Mesenchymal stem cell (in vitro differentiated cells and primary cell): ENCODE measurements at regions not wholly inside any gene's neighbourhood (a gene's known extent, or its start where the extent isn't known, plus 50 kb on each side); places are given as distances from the start of the nearest gene placed in this dataset.

ENCODE experiments used
- DNase-seq: peaks from one replicate; pipeline ENCODE4 v3.0.0-alpha.2; 2013
- H2AFZ ChIP-seq: one replicate; pipeline ENCODE4 v1.6.1; 2013; ENCODE audit warnings: low read depth, mild to moderate bottlenecking, control low read depth, inconsistent platforms, low read length, moderate library complexity
- H2AK5ac ChIP-seq: 2 replicates; pipeline ENCODE4 v1.6.1; 2013; ENCODE audit warnings: low read length, moderate library complexity, mild to moderate bottlenecking, inconsistent platforms; ENCODE audit not compliant: severe bottlenecking
- H2BK120ac ChIP-seq: one replicate; pipeline ENCODE4 v1.6.1; 2013; ENCODE audit warnings: low read depth, mild to moderate bottlenecking, inconsistent platforms, low read length, moderate library complexity
- H2BK12ac ChIP-seq, 2 experiments: one replicate each; pipeline ENCODE4 v1.6.1; 2013; ENCODE audit warnings: inconsistent platforms in 2 of 2, low read length in 2 of 2, mild to moderate bottlenecking in 2 of 2, moderate library complexity in 2 of 2, control low read depth in 1 of 2
- H2BK15ac ChIP-seq: one replicate; pipeline ENCODE4 v1.6.1; 2013; ENCODE audit warnings: mild to moderate bottlenecking, low read depth, inconsistent platforms; ENCODE audit not compliant: poor library complexity, severe bottlenecking
- H2BK5ac ChIP-seq: 2 replicates; pipeline ENCODE4 v1.6.1; 2013; ENCODE audit warnings: low read depth, mild to moderate bottlenecking, low read length, control low read depth, inconsistent platforms; ENCODE audit not compliant: poor library complexity, severe bottlenecking
- H3K14ac ChIP-seq, 2 experiments: one replicate each; pipeline ENCODE4 v1.6.1; 2013; ENCODE audit warnings: inconsistent platforms in 2 of 2, low read length in 2 of 2, control low read depth in 1 of 2, mild to moderate bottlenecking in 1 of 2, moderate library complexity in 1 of 2
- H3K18ac ChIP-seq, 2 experiments: one replicate each; pipeline ENCODE4 v1.6.1; 2013; ENCODE audit warnings: inconsistent platforms in 2 of 2, low read length in 2 of 2, control low read depth in 1 of 2, low read depth in 1 of 2, mild to moderate bottlenecking in 1 of 2
- H3K23ac ChIP-seq, 2 experiments: one replicate each; pipeline ENCODE4 v1.6.1; 2013; ENCODE audit warnings: inconsistent platforms in 2 of 2, low read length in 2 of 2, mild to moderate bottlenecking in 2 of 2, moderate library complexity in 2 of 2, control low read depth in 1 of 2
- H3K27ac ChIP-seq: 2 replicates; pipeline ENCODE4 v1.5.1; 2013; ENCODE audit warnings: mild to moderate bottlenecking, moderate library complexity, low read length, control low read depth, inconsistent platforms; ENCODE audit not compliant: poor library complexity, severe bottlenecking
- H3K27me3 ChIP-seq, 2 experiments: 2 replicates each; pipeline versions ENCODE4 v1.6.1 to v1.7.0; 2013; ENCODE audit warnings: low read length in 2 of 2, mild to moderate bottlenecking in 2 of 2, moderate library complexity in 2 of 2, control low read depth in 1 of 2, inconsistent platforms in 1 of 2; ENCODE audit not compliant: control insufficient read depth in 1 of 2, insufficient read depth in 1 of 2
- H3K36me3 ChIP-seq, 2 experiments: 2 replicates each; pipeline versions ENCODE4 v1.6.1 to v1.7.0; 2013; ENCODE audit warnings: low read length in 2 of 2, control low read depth in 1 of 2, inconsistent platforms in 1 of 2, low read depth in 1 of 2, mild to moderate bottlenecking in 1 of 2; ENCODE audit not compliant: insufficient read depth in 2 of 2, control insufficient read depth in 1 of 2
- H3K4ac ChIP-seq, 2 experiments: one replicate each; pipeline ENCODE4 v1.6.1; 2013; ENCODE audit warnings: inconsistent platforms in 2 of 2, low read length in 2 of 2, mild to moderate bottlenecking in 2 of 2, moderate library complexity in 2 of 2, control low read depth in 1 of 2, low read depth in 1 of 2
- H3K4me1 ChIP-seq: 2 replicates; pipeline ENCODE4 v1.6.1; 2013; ENCODE audit warnings: low read depth, low read length, control low read depth; ENCODE audit not compliant: control insufficient read depth, insufficient read depth
- H3K4me2 ChIP-seq: 2 replicates; pipeline ENCODE4 v1.6.1; 2013; ENCODE audit warnings: low read length, mild to moderate bottlenecking, inconsistent platforms; ENCODE audit not compliant: poor library complexity, severe bottlenecking
- H3K4me3 ChIP-seq, 2 experiments: 2 replicates each; pipeline versions ENCODE4 v1.5.1 to v1.7.0; 2013; ENCODE audit warnings: low read length in 2 of 2, mild to moderate bottlenecking in 2 of 2, control low read depth in 1 of 2, low read depth in 1 of 2; ENCODE audit not compliant: insufficient read depth in 1 of 2
- H3K79me1 ChIP-seq: replicated peaks from 2 replicates; pipeline ENCODE4 v1.6.1; 2013; ENCODE audit warnings: mild to moderate bottlenecking, control low read depth, low read length, inconsistent platforms; ENCODE audit not compliant: poor library complexity, severe bottlenecking
- H3K9ac ChIP-seq: 2 replicates; pipeline ENCODE4 v1.7.0; 2013; ENCODE audit warnings: mild to moderate bottlenecking, low read length, moderate library complexity
- H3K9me3 ChIP-seq: 2 replicates; pipeline ENCODE4 v1.7.0; 2013; ENCODE audit warnings: mild to moderate bottlenecking, low read length; ENCODE audit not compliant: control insufficient read depth
- H4K8ac ChIP-seq: one replicate; pipeline ENCODE4 v1.6.1; 2013; ENCODE audit warnings: inconsistent platforms, mild to moderate bottlenecking, low read length, moderate library complexity
- H4K91ac ChIP-seq: one replicate; pipeline ENCODE4 v1.6.1; 2013; ENCODE audit warnings: mild to moderate bottlenecking, low read length, inconsistent platforms
- WGBS: methylation state at CpG from one replicate; pipeline ENCODE4 v1.1.7; 2013; ENCODE audit warnings: mixed read lengths; 5-methylcytosine and 5-hydroxymethylcytosine counted together

DNA sequence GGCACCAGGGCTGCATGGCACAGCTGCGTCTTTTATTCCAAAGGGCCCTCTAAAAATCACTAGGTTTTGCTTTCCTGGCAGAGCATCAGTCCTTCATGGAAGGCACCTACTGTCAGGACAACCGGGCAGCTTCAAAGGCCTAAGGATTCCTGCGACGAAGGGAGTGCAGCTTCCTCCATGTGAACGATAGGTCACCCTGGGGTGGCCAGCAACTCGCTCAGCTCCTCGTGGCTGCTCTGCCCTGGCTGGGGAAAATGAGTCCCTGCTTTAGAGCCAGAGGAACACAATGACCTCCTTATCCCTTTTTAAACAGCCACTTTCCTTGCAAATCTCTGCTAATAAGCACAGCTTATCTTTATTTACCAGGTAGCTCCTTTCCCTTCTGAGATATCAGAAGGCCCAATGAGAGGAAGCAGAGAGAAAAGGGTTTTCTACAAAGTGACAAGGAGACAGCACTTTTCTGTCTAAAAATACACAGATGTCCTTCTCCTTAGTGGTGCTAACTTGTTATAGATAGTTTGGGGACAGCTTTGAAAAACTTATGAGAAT lies 71.6 kb upstream of the SMYD2 start:
- H4K8ac ChIP-seq = no peak overlapping the region
- H3K27ac ChIP-seq = no peak overlapping the region
- no peak overlapping the region for H2BK120ac ChIP-seq
- no peak overlapping the region for H3K4me2 ChIP-seq
- no peak overlapping the region for H4K91ac ChIP-seq
- H3K9ac ChIP-seq = no peak overlapping the region
- H3K36me3 ChIP-seq = no peaks in the 10 kb centered on the region
- H2AK5ac ChIP-seq = no peak overlapping the region
- H2BK15ac ChIP-seq = no peak overlapping the region
- no peaks in the 10 kb centered on the region for H3K9me3 ChIP-seq
- H2BK5ac ChIP-seq = no peak overlapping the region
- no peak overlapping the region for H3K18ac ChIP-seq
- H3K79me1 ChIP-seq = no peaks in the 10 kb centered on the region
- H3K4me3 ChIP-seq = no peak overlapping the region
- no peak overlapping the region for H3K23ac ChIP-seq
- peaks cover 4% of the 10 kb centered on the region for H3K4me1 ChIP-seq
- H3K27me3 ChIP-seq = no peaks in the 10 kb centered on the region
- H3K14ac ChIP-seq = no peak overlapping the region
- 91% methylated on average over 7 of the region's 7 CpGs for WGBS
- no peak for DNase-seq
- H2BK12ac ChIP-seq = no peak overlapping the region
- no peak overlapping the region for H3K4ac ChIP-seq
- no peak overlapping the region for H2AFZ ChIP-seq

DNA sequence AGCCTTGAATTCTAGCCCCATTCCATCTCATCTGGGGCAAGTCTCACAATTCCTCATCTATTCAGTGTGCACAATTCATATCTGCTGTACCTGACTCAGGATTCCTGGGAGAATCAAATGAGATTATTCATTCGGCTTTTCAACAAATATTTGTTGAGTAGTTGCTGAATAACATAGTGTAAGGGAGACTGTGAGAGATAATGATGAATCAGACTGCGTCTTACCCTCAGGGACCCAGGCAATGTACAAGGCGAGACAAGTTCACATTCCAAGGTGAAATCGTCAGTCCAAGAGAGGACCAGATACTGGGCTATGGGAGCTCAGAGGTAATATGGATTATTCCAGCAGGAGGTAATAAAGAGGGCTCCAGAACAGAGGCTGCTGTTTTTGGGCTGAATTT lies 67.8 kb upstream of the SMYD2 start:
- H3K9ac ChIP-seq = peak overlapping the region; percentile 14
- no peaks in the 10 kb centered on the region for H3K79me1 ChIP-seq
- H2BK5ac ChIP-seq = no peak overlapping the region
- H3K27me3 ChIP-seq = peaks cover 0 to 12% of the 10 kb centered on the region in 2 experiments
- no peak overlapping the region for H2BK120ac ChIP-seq
- no peak overlapping the region for H2BK12ac ChIP-seq
- no peak overlapping the region for H4K91ac ChIP-seq
- no peak overlapping the region for H3K18ac ChIP-seq
- no peak overlapping the region for H2BK15ac ChIP-seq
- H2AFZ ChIP-seq = no peak overlapping the region
- DNase-seq = no peak
- no peak overlapping the region for H2AK5ac ChIP-seq
- H3K9me3 ChIP-seq = no peaks in the 10 kb centered on the region
- no peak overlapping the region for H3K14ac ChIP-seq
- H3K27ac ChIP-seq = no peak overlapping the region
- no peaks in the 10 kb centered on the region for H3K36me3 ChIP-seq
- 60% methylated on average over 4 of the region's 4 CpGs for WGBS
- no peak overlapping the region for H3K4me3 ChIP-seq
- H3K4me1 ChIP-seq = peaks cover 5% of the 10 kb centered on the region
- H3K4me2 ChIP-seq = no peak overlapping the region
- no peak overlapping the region for H3K4ac ChIP-seq
- no peak overlapping the region for H4K8ac ChIP-seq
- H3K23ac ChIP-seq = no peak overlapping the region

GRCh38 chr1:214214851-214215250 lies 66.1 kb upstream of the SMYD2 start:
- Histone ChIP-seq H3K4me1 (peaks cover 7% of the 10 kb centered on the region), H2AK5ac (no peak overlapping the region), H4K91ac (no peak overlapping the region), H3K9me3 (no peaks in the 10 kb centered on the region), H3K4me2 (no peak overlapping the region), H3K27ac (no peak overlapping the region), H2BK12ac (no peak overlapping the region), H2AFZ (no peak overlapping the region), H3K23ac (no peak overlapping the region), H2BK5ac (no peak overlapping the region), H3K79me1 (no peaks in the 10 kb centered on the region), H3K14ac (no peak overlapping the region), H3K27me3 (peaks cover 0 to 17% of the 10 kb centered on the region in 2 experiments), H3K4ac (no peak overlapping the region), H3K9ac (peak overlapping the region; percentile 76), H2BK15ac (no peak overlapping the region), H3K18ac (no peak overlapping the region), H4K8ac (no peak overlapping the region), H3K4me3 (no peak overlapping the region), H3K36me3 (no peaks in the 10 kb centered on the region), H2BK120ac (no peak overlapping the region)
- no peak for DNase-seq
- no CpG with 5 or more reads among the region's 1 CpG for WGBS

DNA sequence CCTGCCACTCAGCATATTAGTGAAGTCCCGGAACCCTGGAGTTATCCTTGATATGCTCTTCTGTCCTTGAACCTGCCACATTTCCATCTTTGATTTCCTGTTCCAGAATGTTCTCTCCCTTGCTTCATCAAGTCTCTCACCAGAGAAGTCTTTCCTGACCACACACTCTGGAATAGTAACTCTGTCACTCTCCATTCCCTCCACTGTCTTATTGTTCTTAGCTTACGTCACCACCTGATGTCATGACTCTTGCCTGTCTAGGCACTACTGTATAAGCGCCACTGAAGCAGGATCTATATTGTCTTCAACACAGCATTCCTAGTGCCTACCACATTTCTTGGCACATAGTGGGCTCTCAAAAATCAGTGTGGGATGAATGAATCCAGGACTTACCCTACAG lies 65.4 kb upstream of the SMYD2 start:
- WGBS = 90% methylated on average over 2 of the region's 3 CpGs
- no peak overlapping the region for H4K8ac ChIP-seq
- no peak overlapping the region for H2BK120ac ChIP-seq
- peaks cover 0 to 17% of the 10 kb centered on the region in 2 experiments for H3K27me3 ChIP-seq
- no peak overlapping the region for H3K23ac ChIP-seq
- no peak overlapping the region for H3K9ac ChIP-seq
- no peak overlapping the region for H3K14ac ChIP-seq
- no peak overlapping the region for H2AFZ ChIP-seq
- DNase-seq = no peak
- H3K4me2 ChIP-seq = no peak overlapping the region
- H2BK5ac ChIP-seq = no peak overlapping the region
- H3K4me3 ChIP-seq = no peak overlapping the region
- H3K4ac ChIP-seq = no peak overlapping the region
- no peak overlapping the region for H4K91ac ChIP-seq
- H3K79me1 ChIP-seq = no peaks in the 10 kb centered on the region
- no peaks in the 10 kb centered on the region for H3K9me3 ChIP-seq
- no peak overlapping the region for H2BK15ac ChIP-seq
- H3K4me1 ChIP-seq = peaks cover 7% of the 10 kb centered on the region
- no peak overlapping the region for H2BK12ac ChIP-seq
- H3K36me3 ChIP-seq = no peaks in the 10 kb centered on the region
- no peak overlapping the region for H2AK5ac ChIP-seq
- H3K27ac ChIP-seq = no peak overlapping the region
- no peak overlapping the region for H3K18ac ChIP-seq
